ENCODE measurements at regions not wholly inside any gene's neighbourhood (a gene's known extent, or its start where the extent isn't known, plus 50 kb on each side); places are given as distances from the start of the nearest gene placed in this dataset.

GRCh38 chr10:59558066-59558465 lies 151.6 kb downstream of the SLC16A9 start (continued):
- TF ChIP-seq ELF1 (IDR thresholded peaks at IDR 0.05; ENCODE audit: borderline replicate concordance, low read depth): no peak
- no peak for TF ChIP-seq JUND (IDR thresholded peaks at IDR 0.05)
- TF ChIP-seq SIN3A (IDR thresholded peaks at IDR 0.05; ENCODE audit: low read depth): no peak

- POLR2A ChIA-PET: no interaction called here
- Histone ChIP-seq H4K20me1 (ENCODE audit: insufficient read depth) (no peaks in the 10 kb centered on the region), H3K9me2 (ENCODE audit: insufficient read depth) (no peaks in the 10 kb centered on the region)
Measured at GRCh38 chr10:59557642-59558041, 152.0 kb downstream of the SLC16A9 start.

GRCh38 chr10:59557052-59557451 lies 152.6 kb downstream of the SLC16A9 start:
- Histone ChIP-seq H3K9me2 (ENCODE audit: insufficient read depth) (no peaks in the 10 kb centered on the region), H3K4me2 (ENCODE audit: low read length) (no peak overlapping the region), H3K27me3 (ENCODE audit: insufficient read depth, low read length) (peaks cover 36% of the 10 kb centered on the region), H2AFZ (ENCODE audit: low read depth, low read length, poor library complexity, severe bottlenecking) (no peak overlapping the region), H3K9ac (ENCODE audit: low read length) (no peak overlapping the region), H3K79me2 (ENCODE audit: insufficient read depth, low read length) (no peaks in the 10 kb centered on the region), H3K4me1 (ENCODE audit: control insufficient read depth in 1 of 2, insufficient read depth in 2 of 2, low read length in 2 of 2) (no peaks in the 10 kb centered on the region), H3K27ac (ENCODE audit: low read depth, low read length) (no peak overlapping the region), H3K4me3 (replicated peaks in 1 of 2; ENCODE audit: low read depth in 1 of 2, low read length in 2 of 2) (no peak overlapping the region), H3K9me3 (ENCODE audit: control insufficient read depth in 1 of 2, insufficient read depth in 1 of 2, low read depth in 1 of 2, low read length in 2 of 2) (no peaks in the 10 kb centered on the region), H3K36me3 (ENCODE audit: control insufficient read depth in 1 of 2, insufficient read depth in 2 of 2, low read length in 2 of 2) (no peaks in the 10 kb centered on the region), H4K20me1 (ENCODE audit: insufficient read depth) (no peaks in the 10 kb centered on the region)
- POLR2A ChIA-PET: no interaction called here
- BruUV-seq (replicated peaks): no TSS peak
- CTCF ChIA-PET: no interaction called here
- intact Hi-C loops (cut with micrococcal nuclease): no loop called here
- DNase-seq (ENCODE audit: low read depth, low spot score) (no peak), ATAC-seq (no peak)
- RAD21 ChIA-PET (ENCODE audit: low non-redundant PET in 1 of 2, low total read pairs in 2 of 2, uncharacterized antibody in 2 of 2, unreplicated experiment in 2 of 2): no interaction called here
- no peak for TF ChIP-seq TCF7L2 (IDR thresholded peaks at IDR 0.05; ENCODE audit: borderline replicate concordance, extremely low read depth, insufficient read depth, insufficient read length)
- no peak for TF ChIP-seq MAX (IDR thresholded peaks at IDR 0.05)
- TF ChIP-seq YY1 (IDR thresholded peaks at IDR 0.05; ENCODE audit: extremely low read depth, insufficient replicate concordance, low read depth, low read length): no peak
- TF ChIP-seq CEBPB (IDR thresholded peaks at IDR 0.05; ENCODE audit: low read depth): no peak
- TF ChIP-seq SRF (IDR thresholded peaks at IDR 0.05; ENCODE audit: low read depth): no peak
- TF ChIP-seq ZNF274 (IDR thresholded peaks at IDR 0.05; ENCODE audit: low read depth, low read length): no peak
- TF ChIP-seq ZFX (IDR thresholded peaks at IDR 0.05): no peak
- no peak for TF ChIP-seq FOSL1 (IDR thresholded peaks at IDR 0.05; ENCODE audit: low read depth)
- no peak for TF ChIP-seq ATF3 (IDR thresholded peaks at IDR 0.05)

More at GRCh38 chr10:59557642-59558041, 152.0 kb downstream of the SLC16A9 start:
- no peak overlapping the region for H3K9ac ChIP-seq (ENCODE audit: low read length)
- RAD21 ChIA-PET (ENCODE audit: low non-redundant PET in 1 of 2, low total read pairs in 2 of 2, uncharacterized antibody in 2 of 2, unreplicated experiment in 2 of 2): no interaction called here
- H3K4me1 ChIP-seq (ENCODE audit: control insufficient read depth in 1 of 2, insufficient read depth in 2 of 2, low read length in 2 of 2): no peaks in the 10 kb centered on the region
- TF ChIP-seq, protein P1, sequence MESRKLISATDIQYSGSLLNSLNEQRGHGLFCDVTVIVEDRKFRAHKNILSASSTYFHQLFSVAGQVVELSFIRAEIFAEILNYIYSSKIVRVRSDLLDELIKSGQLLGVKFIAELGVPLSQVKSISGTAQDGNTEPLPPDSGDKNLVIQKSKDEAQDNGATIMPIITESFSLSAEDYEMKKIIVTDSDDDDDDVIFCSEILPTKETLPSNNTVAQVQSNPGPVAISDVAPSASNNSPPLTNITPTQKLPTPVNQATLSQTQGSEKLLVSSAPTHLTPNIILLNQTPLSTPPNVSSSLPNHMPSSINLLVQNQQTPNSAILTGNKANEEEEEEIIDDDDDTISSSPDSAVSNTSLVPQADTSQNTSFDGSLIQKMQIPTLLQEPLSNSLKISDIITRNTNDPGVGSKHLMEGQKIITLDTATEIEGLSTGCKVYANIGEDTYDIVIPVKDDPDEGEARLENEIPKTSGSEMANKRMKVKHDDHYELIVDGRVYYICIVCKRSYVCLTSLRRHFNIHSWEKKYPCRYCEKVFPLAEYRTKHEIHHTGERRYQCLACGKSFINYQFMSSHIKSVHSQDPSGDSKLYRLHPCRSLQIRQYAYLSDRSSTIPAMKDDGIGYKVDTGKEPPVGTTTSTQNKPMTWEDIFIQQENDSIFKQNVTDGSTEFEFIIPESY (IDR thresholded peaks at IDR 0.05; ENCODE audit: extremely low read depth, insufficient replicate concordance, low read length): no peak
- TF ChIP-seq JUND (IDR thresholded peaks at IDR 0.05): no peak
- CTCF ChIA-PET: no interaction called here
- no peak overlapping the region for H2AFZ ChIP-seq (ENCODE audit: low read depth, low read length, poor library complexity, severe bottlenecking)
- H3K79me2 ChIP-seq (ENCODE audit: insufficient read depth, low read length): no peaks in the 10 kb centered on the region
- H3K27ac ChIP-seq (ENCODE audit: low read depth, low read length): no peak overlapping the region
- BruUV-seq (replicated peaks): no TSS peak
- intact Hi-C loops (cut with micrococcal nuclease): no loop called here
- ATAC-seq (no peak), DNase-seq (ENCODE audit: low read depth, low spot score) (no peak)
- H3K4me3 ChIP-seq (replicated peaks in 1 of 2; ENCODE audit: low read depth in 1 of 2, low read length in 2 of 2): no peak overlapping the region
- H3K36me3 ChIP-seq (ENCODE audit: control insufficient read depth in 1 of 2, insufficient read depth in 2 of 2, low read length in 2 of 2): no peaks in the 10 kb centered on the region
- H3K9me3 ChIP-seq (ENCODE audit: control insufficient read depth in 1 of 2, insufficient read depth in 1 of 2, low read depth in 1 of 2, low read length in 2 of 2): no peaks in the 10 kb centered on the region
- peaks cover 37% of the 10 kb centered on the region for H3K27me3 ChIP-seq (ENCODE audit: insufficient read depth, low read length)
- H3K4me2 ChIP-seq (ENCODE audit: low read length): no peak overlapping the region

All from HCT116 (cell line).